Neural cell (in vitro differentiated cells): ENCODE measurements at regions not wholly inside any gene's neighbourhood (a gene's known extent, or its start where the extent isn't known, plus 50 kb on each side); places are given as distances from the start of the nearest gene placed in this dataset.

Source experiments
- CTCF ChIP-seq: fragments of 450-650 bp; IDR thresholded peaks from 2 replicates; pipeline ENCODE4 v1.5.1; 2014; ENCODE audit warnings: antibody characterized with exemption, mild to moderate bottlenecking, moderate library complexity; ENCODE audit not compliant: poor library complexity, severe bottlenecking
- EZH2 ChIP-seq: fragments of 200-600, 300-800 bp; shearing (Covaris generic), sonication (generic); IDR thresholded peaks from 2 replicates; pipeline ENCODE4 v1.6.1; 2014; ENCODE audit warnings: antibody characterized with exemption, low read length, borderline replicate concordance, mild to moderate bottlenecking; ENCODE audit not compliant: insufficient read depth, poor library complexity, severe bottlenecking
- REST ChIP-seq: IDR thresholded peaks from 2 replicates; pipeline ENCODE4 v1.6.1; 2012; ENCODE audit warnings: borderline replicate concordance
- TAF1 ChIP-seq: IDR thresholded peaks from 2 replicates; pipeline ENCODE4 v1.6.1; 2012; ENCODE audit warnings: low read depth

GRCh38 chr2:225765820-225766219, 366.3 kb downstream of the NYAP2 start:
- no peak for TF ChIP-seq CTCF
- no peak for TF ChIP-seq TAF1
- no peak for TF ChIP-seq EZH2
- no peak for TF ChIP-seq REST
